ENCODE measurements at regions not wholly inside any gene's neighbourhood (a gene's known extent, or its start where the extent isn't known, plus 50 kb on each side); places are given as distances from the start of the nearest gene placed in this dataset.
A peak's percentile ranks its signal among the peaks of the same experiment; 100 is the strongest.

DNA sequence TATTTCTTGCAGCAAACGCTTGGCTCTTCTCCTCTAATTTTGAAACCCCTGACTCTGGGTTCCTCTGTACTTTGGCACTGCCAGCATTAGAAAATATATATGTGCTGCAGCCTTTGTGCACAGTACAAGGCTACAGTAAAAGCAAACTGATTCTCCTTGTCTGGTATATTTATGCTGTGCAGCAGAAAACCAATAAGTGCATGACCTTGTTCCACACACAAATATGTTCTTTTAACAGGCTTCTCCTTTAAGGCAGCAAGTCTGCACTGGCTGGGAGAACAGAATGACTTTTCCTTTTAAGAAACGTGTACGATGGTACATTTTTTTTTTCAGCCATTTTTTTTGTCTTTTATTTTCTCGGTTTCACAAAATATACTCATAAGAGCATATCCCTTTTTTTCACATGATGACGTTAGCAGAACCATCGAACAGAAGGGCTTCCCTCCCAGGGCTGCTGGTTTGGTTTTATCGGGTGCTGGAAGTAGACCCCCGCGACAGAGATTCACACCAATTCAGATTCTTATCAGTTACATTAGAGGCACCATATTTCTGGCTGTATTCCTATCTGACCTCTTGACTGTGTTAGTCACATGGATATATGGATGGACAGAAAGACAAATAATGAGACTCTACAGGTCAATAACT lies 129.9 kb upstream of the ARID1B start:
- no peak for DNase-seq

- DNase-seq = no peak
These were observed 130.7 kb upstream of the ARID1B start for GRCh38 chr6:156646496-156646895.

DNA sequence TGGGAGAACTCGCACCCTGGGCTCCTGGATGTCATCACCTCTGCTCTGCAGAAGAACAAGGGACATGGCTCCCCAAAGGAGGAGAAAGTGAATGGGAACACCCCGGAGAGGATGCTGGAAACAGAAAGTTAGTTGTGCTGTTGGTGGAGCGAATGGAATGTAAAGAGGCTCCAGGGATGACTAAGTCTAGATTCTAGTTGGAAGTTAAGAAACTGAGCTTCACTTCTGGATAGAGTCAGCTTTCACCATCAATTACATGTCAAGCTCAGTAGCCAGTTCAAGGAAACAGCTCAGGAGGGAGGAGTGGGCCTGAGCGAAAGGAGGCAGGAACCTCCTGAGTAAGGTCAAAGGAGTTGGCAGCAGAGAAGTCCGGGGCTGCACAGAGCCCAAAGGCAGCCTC lies 132.1 kb upstream of the ARID1B start:
- no peak for DNase-seq

DNA sequence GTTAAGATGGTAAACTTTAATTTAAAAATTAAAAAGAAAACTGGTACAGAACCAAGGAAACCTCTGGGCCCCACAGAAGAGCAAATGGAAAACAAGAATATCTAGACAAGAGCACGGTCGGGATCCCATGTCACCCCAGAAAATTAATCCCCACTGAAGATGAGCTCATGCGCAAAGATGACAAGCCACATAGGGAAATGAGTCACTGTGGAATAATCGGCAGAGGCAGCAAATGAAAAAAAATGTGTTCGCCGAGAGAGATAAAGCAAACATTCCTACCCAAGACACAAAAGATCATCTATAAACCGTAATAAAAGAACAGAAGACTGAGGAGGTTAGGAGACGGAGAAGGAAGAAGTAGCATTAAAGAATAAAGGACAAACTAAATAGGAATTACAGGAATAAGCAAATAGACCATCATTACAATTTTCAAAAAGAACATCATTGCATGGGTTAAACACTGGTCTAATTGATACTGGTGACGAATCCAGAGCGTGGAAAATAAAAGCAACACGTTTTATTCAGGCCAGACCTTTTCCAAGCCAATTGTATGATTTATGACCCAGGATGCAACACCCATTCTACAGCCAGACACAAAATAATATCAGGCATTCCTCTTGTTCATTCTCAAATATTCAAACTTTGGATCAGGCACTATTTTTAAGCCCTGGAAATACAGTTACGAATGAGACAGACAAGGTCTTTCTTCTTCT lies 138.0 kb upstream of the ARID1B start:
- no peak for DNase-seq

- DNase-seq = no peak
These were observed 138.6 kb upstream of the ARID1B start for GRCh38 chr6:156638581-156638980.

GRCh38 chr6:156634951-156635371 lies 142.2 kb upstream of the ARID1B start:
- no peak for DNase-seq

DNA sequence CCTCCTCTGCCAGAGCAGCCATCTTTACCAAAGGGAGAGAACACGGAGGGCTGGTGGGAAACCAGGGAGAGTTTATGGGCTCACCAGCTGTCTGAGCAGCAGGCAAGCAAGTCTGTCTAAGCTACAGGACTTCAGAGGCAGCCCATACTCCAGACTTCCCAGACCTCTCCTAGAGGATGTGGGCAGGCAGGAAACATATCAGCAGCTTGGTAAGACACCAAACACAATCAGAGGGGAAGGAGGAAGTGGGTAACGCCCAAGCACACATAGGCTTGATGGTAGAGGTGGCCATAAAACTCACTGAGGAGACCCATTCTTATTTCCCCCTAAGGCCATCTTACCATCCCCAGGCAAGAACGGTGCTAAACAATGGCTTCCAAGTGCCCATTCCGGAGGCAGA lies 143.1 kb upstream of the ARID1B start:
- DNase-seq = no peak

GRCh38 chr6:156633291-156633690 lies 143.9 kb upstream of the ARID1B start:
- DNase-seq = no peak

DNA sequence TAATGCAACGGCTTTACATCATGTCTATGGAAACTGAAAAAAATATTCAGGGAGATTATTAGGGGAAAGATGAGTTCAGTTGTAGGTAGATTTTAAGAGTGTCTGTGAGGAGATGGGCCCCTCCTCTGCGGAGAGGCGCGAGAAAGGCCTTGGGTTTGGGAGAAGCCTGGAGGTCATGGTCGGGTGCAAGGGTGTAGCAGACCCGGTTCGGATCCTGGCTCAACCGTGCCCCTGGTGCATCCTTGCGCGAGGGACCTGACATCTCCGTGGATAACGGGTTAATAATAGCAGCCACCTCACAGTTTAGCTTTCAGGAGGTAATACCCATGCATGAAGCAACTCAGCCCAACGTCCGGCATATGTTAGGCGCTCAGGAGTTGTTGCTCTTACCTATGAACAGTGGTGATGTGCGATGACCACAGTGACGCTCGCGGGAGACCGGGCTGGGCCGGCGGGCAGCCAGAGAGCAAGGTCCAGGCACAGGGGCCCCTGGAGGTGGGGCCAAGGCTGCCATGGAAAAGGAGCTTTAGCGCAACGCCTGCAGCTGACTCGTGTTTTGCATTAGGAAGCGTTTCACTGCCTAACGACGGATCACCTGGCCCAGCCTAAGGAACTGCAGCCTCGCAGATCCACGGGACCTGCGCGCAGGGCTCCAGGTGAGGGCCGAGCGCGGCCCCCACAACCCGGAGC lies 146.4 kb upstream of the ARID1B start:
- no peak for DNase-seq

GRCh38 chr6:156628805-156629204 lies 148.4 kb upstream of the ARID1B start:
- no peak for DNase-seq

DNA sequence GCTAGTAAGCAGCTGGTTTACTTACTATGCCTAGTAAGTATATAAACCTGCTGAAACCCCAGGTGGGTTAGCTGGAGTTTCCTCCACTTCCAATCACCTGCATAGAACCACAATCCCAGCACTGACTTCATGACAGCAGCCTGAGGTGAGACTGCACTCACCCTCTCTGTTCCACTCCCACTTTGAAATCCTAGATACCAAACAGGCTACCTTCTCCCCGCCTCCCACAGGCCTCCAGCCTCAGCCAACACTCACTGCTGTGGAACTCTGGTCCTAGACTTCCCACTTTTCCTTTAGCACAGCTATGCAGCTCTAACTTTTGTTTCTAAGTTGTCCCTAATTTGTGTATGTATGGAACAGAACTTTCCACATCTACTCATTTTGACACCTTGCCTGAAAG lies 149.7 kb upstream of the ARID1B start:
- DNase-seq = no peak

DNA sequence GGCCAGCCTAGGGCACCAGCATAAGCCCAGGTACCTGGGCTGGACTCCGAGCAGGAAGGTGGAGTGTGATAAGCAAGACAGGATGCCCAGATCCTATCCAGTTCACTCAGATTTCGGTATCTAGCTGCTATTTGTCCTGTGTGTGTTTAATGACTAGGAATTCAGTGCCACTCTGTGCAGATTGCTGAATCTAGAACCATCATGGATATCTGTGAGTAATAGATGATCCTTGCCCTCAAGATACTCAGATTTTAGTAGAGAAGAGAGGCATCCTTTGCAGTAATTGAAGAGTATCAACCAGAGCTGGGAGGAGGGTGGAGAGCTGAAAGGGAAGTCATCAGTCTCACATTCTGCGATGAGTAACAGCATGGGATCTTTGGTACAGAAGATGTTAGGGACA lies 155.0 kb upstream of the ARID1B start:
- DNase-seq = no peak

DNA sequence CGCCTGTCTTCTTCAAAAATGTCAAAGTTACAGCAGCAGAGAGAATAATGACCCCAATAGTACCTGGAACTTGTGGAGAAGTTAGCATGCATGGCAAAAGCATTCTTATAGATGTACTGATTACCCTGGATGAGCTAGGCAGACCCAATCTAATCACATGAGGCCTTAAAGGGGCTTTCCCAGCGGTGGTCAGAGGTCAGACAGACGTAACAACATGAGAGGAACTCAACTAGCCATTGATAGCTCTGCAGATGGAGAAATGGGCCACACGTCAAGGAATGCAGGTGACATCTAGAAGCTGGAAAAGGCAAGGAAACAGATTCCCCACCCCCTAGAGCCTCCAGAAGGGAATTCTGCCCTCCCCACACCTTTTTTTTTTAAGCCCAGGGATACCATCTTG lies 156.8 kb upstream of the ARID1B start:
- no peak for DNase-seq

GRCh38 chr6:156618600-156619205 lies 158.5 kb upstream of the ARID1B start:
- DNase-seq = no peak

DNA sequence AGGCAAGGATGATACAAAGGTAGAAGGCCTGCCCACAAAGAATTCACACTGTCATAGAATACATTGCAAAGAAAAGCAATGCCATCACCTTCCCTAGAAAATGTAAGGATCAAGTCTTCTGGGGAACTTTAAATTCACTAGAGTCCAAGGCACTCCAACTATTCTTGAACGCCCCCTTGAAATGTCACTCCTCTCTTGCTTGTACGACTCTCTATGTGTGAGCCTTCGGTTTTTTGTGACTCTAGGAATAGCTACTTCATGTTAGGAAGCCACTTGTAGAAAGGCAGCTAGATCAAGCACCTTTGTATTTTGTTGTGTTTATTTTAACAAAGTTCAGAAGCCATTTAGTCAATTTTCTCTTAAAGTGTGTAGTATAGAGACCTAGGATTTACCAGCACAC lies 159.2 kb upstream of the ARID1B start:
- no peak for DNase-seq

DNA sequence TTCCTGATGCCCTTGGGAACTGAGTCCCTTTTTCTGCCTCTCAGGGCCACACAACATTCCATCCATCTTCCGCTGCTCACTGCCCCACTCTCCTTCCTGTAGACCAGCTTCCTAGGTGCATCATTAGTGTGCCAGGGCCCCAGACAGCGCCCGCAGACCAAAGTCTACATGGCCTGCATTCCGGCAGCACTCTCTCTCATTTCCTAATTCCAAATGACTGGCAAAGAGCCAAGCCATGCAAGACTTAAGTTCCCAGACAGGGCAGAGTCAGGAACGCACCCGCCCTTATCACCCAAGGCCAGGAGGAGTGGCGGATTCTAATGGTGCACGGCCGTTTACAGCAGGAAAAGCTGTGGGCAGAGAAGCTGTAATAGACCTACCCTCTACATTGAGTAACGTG lies 159.8 kb upstream of the ARID1B start:
- DNase-seq = peak; percentile 95

DNA sequence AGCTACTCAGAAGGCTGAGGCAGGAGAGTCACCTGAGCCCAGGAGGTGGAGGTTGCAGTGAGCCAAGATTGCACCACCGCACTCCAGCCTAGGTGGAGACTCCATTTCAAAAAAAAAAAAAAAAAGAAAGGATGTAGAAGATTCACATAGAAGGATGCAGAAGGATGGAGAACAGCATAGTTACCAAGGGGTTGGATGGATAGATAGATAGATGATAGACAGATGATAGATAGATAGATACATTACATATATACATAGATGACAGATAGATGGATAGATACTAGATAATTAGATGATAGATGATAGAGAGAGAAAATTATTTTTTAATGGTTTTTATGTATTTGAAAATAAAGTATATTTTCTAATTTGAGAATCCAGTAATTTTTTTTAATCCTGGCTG lies 160.7 kb upstream of the ARID1B start:
- no peak for DNase-seq

DNA sequence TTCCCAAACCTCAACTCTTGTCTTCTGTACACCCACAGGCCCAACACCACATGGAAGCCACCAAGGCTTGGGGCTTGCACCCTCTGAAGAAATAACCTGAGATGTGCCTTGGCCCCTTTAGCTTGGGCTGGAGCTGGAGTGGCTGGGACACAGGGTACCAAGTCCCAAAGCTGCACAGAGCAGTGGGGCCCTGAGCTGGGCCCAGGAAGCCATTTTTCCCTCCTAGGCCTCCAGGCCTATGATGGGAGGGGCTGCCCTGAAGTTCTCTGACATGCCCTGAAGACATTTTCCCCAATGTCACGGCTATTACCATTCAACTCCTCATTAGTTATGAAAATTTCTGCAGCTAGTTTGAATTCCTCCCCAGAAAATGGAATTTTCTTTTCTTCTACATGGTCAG lies 163.2 kb upstream of the ARID1B start:
- DNase-seq = no peak

GRCh38 chr6:156612361-156612760 lies 164.8 kb upstream of the ARID1B start:
- DNase-seq = no peak

DNA sequence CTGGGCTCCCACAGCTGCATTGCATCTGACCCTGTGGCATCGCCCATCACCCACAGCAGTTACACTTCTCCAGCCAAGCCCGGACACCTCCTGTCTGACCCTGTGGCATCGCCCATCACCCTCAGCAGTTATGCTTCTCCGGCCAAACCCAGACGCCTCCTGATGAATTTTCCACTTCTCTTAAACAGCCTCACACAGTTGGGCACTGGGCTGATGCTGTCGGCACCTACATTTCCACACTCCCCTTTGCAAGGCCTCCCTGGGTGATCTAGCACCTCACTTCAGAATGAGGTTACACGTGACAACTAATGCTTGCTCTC lies 175.2 kb upstream of the ARID1B start:
- DNase-seq = no peak

GRCh38 chr6:156601152-156602065 lies 175.8 kb upstream of the ARID1B start:
- DNase-seq = no peak

- DNase-seq = no peak
These were observed 176.5 kb upstream of the ARID1B start for GRCh38 chr6:156600678-156601077.

Data from hematopoietic multipotent progenitor cell treated with erythropoietin and hydrocortisone succinate and interleukin-3 and kit ligand, for 8 days (in vitro differentiated cells).